ENCODE measurements at regions not wholly inside any gene's neighbourhood (a gene's known extent, or its start where the extent isn't known, plus 50 kb on each side); places are given as distances from the start of the nearest gene placed in this dataset.
"Not testable (repeated sequence)": the region's sequence is repeated elsewhere in the genome, so short reads cannot be mapped to it uniquely, and the experiment has no call there.

DNA sequence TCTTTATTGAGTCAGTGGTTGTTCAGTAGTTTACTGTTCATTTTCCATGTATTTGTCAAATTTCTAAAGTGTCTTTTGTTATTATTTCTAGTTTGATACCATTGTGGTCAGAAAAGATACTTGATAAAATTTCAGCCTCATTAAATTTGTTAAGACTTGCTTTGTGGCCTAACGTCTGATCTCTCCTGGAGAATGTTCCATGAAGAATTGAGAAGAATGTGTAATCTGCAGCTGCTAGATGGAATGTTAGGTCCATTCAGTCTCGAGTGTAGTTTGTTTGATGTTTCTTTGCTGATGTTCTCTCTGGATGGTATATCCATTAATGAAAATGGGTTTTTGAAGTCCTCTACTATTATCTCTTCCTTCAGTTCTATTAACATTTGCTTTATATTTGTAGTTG, 394.7 kb upstream of the ANO5 start:
- H3K36me3 ChIP-seq = no peaks in the 10 kb centered on the region
- intact Hi-C loops (cut with DNase I; ENCODE audit: low total_unique reads) = no loop called here
- no peak overlapping the region for H3K4me3 ChIP-seq
- TF ChIP-seq CTCF (IDR thresholded peaks at IDR 0.05) (no peak), POLR2AphosphoS5 (IDR thresholded peaks at IDR 0.05) (no peak), EP300 (IDR thresholded peaks at IDR 0.05) (no peak), POLR2A (IDR thresholded peaks at IDR 0.05) (no peak)
- H3K9me3 ChIP-seq = peaks cover 0 to 3% (median 0%) of the 10 kb centered on the region in 4 donors
- DNase-seq = no peak
- H3K27ac ChIP-seq = no peak overlapping the region
- H3K27me3 ChIP-seq = no peaks in the 10 kb centered on the region
- H3K4me1 ChIP-seq = no peaks in the 10 kb centered on the region
- 53 to 61% (median 56%) methylated on average over 2 of the region's 2 CpGs for WGBS, 5 donors

DNA sequence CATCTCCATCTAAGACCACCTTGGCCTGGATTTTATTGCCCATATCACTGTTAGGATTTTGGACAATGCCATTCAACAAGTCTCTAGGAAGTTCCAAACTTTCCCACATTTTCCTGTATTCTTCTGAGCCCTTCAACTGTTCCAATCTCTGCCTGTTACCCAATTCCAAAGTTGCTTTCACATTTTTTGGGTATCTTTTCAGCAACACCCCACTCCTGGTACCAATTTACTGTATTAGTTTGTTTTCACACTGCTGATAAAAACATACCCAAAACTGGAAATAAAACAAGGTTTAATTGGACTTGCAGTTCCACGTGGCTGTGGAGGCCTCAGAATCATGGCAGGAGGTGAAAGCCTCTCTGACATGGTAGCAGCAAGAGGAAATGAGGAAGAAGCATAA, 388.4 kb upstream of the ANO5 start:
- H3K4me3 ChIP-seq; H3K27me3 ChIP-seq; H3K27ac ChIP-seq; H3K36me3 ChIP-seq; H3K4me1 ChIP-seq; DNase-seq; intact Hi-C loops (cut with DNase I; ENCODE audit: low total_unique reads): not testable (repeated sequence)
- H3K9me3 ChIP-seq = peaks cover 0 to 20% (median 12%) of the 10 kb centered on the region in 4 donors
- 48 to 73% (median 59%) methylated on average over 1 of the region's 1 CpG for WGBS, 5 donors

DNA sequence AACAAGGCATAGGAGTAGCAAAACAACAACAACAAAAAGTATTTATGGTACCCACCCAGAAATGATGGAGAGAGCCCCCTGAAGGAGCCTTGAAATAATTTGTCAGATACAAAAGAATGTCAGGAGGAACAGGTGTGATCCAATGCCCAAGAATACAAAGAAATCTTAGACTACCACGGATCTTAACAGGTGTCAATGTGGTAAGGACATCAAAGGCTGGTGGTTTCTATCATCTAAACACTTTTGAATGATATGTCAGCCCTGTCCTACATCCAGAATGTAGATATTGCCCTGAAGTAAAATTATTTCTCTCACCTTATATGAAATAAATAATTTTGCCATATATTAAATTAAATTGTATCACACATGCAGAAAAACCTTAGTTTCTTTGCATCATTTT, 386.4 kb upstream of the ANO5 start:
- 46 to 80% (median 53%) methylated on average over 1 of the region's 1 CpG for WGBS, 5 donors
- intact Hi-C loops (cut with DNase I; ENCODE audit: low total_unique reads) = no loop called here
- peaks cover 0 to 20% (median 12%) of the 10 kb centered on the region in 4 donors for H3K9me3 ChIP-seq
- no peak overlapping the region for H3K4me3 ChIP-seq
- TF ChIP-seq POLR2AphosphoS5 (IDR thresholded peaks at IDR 0.05) (no peak), EP300 (IDR thresholded peaks at IDR 0.05) (no peak), POLR2A (IDR thresholded peaks at IDR 0.05) (no peak), CTCF (IDR thresholded peaks at IDR 0.05) (no peak)
- no peak overlapping the region for H3K27ac ChIP-seq
- DNase-seq = no peak
- no peaks in the 10 kb centered on the region for H3K4me1 ChIP-seq
- no peaks in the 10 kb centered on the region for H3K36me3 ChIP-seq
- H3K27me3 ChIP-seq = no peaks in the 10 kb centered on the region

- Histone ChIP-seq H3K36me3 (no peaks in the 10 kb centered on the region), H3K27me3 (no peaks in the 10 kb centered on the region), H3K9me3 (peaks cover 0 to 20% (median 12%) of the 10 kb centered on the region in 4 donors), H3K27ac (no peak overlapping the region), H3K4me1 (no peaks in the 10 kb centered on the region), H3K4me3 (no peak overlapping the region)
- no peak for TF ChIP-seq EP300 (IDR thresholded peaks at IDR 0.05)
- TF ChIP-seq POLR2AphosphoS5 (IDR thresholded peaks at IDR 0.05) = no peak
- TF ChIP-seq CTCF (IDR thresholded peaks at IDR 0.05) = no peak
- TF ChIP-seq POLR2A (IDR thresholded peaks at IDR 0.05) = no peak
- no peak for DNase-seq
- 60 to 79% (median 71%) methylated on average over 1 of the region's 1 CpG for WGBS, 5 donors
- intact Hi-C loops (cut with DNase I; ENCODE audit: low total_unique reads) = no loop called here
Measured at GRCh38 chr11:21806947-21807346, 385.9 kb upstream of the ANO5 start.

- peaks cover 0 to 20% (median 12%) of the 10 kb centered on the region in 4 donors for H3K9me3 ChIP-seq
- WGBS, 5 donors = 44 to 70% (median 64%) methylated on average over 2 of the region's 2 CpGs
- no peaks in the 10 kb centered on the region for H3K4me1 ChIP-seq
- intact Hi-C loops (cut with DNase I; ENCODE audit: low total_unique reads) = no loop called here
- no peaks in the 10 kb centered on the region for H3K36me3 ChIP-seq
- no peak for TF ChIP-seq CTCF (IDR thresholded peaks at IDR 0.05)
- no peak for TF ChIP-seq POLR2AphosphoS5 (IDR thresholded peaks at IDR 0.05)
- no peak for TF ChIP-seq POLR2A (IDR thresholded peaks at IDR 0.05)
- TF ChIP-seq EP300 (IDR thresholded peaks at IDR 0.05) = no peak
- no peaks in the 10 kb centered on the region for H3K27me3 ChIP-seq
- H3K27ac ChIP-seq = no peak overlapping the region
- DNase-seq = no peak
- H3K4me3 ChIP-seq = no peak overlapping the region
Measured at GRCh38 chr11:21807350-21807749, 385.5 kb upstream of the ANO5 start.

All from stomach (tissue), 8 donors.